K562 (cell line): ENCODE measurements at regions not wholly inside any gene's neighbourhood (a gene's known extent, or its start where the extent isn't known, plus 50 kb on each side); places are given as distances from the start of the nearest gene placed in this dataset.

Experiments
- CTCF ChIP-seq, 3 experiments: IDR thresholded peaks in 2 of 3; conservative IDR thresholded peaks in 1 of 3; 2 replicates each; pipeline ENCODE4 v1.5.1; 2011 to 2012; ENCODE audit warnings: low read length in 3 of 3, mild to moderate bottlenecking in 3 of 3, control low read depth in 2 of 3, improper control_type of control experiment in 1 of 3, inconsistent platforms in 1 of 3, low read depth in 1 of 3, mixed read lengths in 1 of 3, moderate library complexity in 1 of 3; ENCODE audit not compliant: insufficient read depth in 2 of 3
- EP300 ChIP-seq: IDR thresholded peaks from 2 replicates; pipeline ENCODE4 v1.6.1; 2012; ENCODE audit warnings: low read length, improper control_type of control experiment
- EZH2 ChIP-seq: IDR thresholded peaks from 2 replicates; pipeline ENCODE4 v1.6.1; 2012; ENCODE audit warnings: low read depth, mild to moderate bottlenecking, inconsistent platforms, low read length, borderline replicate concordance
- MCM3 ChIP-seq: fragments of 450-650 bp; IDR thresholded peaks from 2 replicates; pipeline ENCODE4 v1.6.1; 2016
- MYC ChIP-seq, 2 experiments: fragments of 250-450 bp in 1 of 2; sonication (Bioruptor Pico) in 1 of 2; IDR thresholded peaks; 2 replicates each; pipeline versions ENCODE4 v1.5.1 to v1.6.1; 2012 to 2021; ENCODE audit warnings: low read depth in 2 of 2, borderline replicate concordance in 1 of 2, improper control_type of control experiment in 1 of 2, low read length in 1 of 2, mild to moderate bottlenecking in 1 of 2, moderate library complexity in 1 of 2
- NFE2 ChIP-seq: IDR thresholded peaks from 2 replicates; pipeline ENCODE4 v1.6.1; 2014; ENCODE audit warnings: antibody characterized with exemption, low read depth
- NONO ChIP-seq, 2 experiments: fragments of 200-400 bp in 1 of 2; fragments of 450-650 bp in 1 of 2; formaldehyde crosslinking in 1 of 2; IDR thresholded peaks; 2 replicates each; pipeline ENCODE4 v1.6.1; 2017; ENCODE audit warnings: low read depth in 2 of 2, mild to moderate bottlenecking in 2 of 2, moderate library complexity in 2 of 2, low read length in 1 of 2
- PKNOX1 ChIP-seq: fragments of 450-650 bp; IDR thresholded peaks from 2 replicates; pipeline ENCODE4 v1.6.1; 2016
- USF2 ChIP-seq: sonication (generic); formaldehyde crosslinking; IDR thresholded peaks from 2 replicates; pipeline ENCODE4 v1.5.0; 2020; ENCODE audit warnings: missing genetic modification reagents
- ZFP36 ChIP-seq: fragments of 150-350 bp; IDR thresholded peaks from 2 replicates; pipeline ENCODE4 v1.6.1; 2018; ENCODE audit warnings: low read length, low read depth; ENCODE audit not compliant: partially characterized antibody

DNA sequence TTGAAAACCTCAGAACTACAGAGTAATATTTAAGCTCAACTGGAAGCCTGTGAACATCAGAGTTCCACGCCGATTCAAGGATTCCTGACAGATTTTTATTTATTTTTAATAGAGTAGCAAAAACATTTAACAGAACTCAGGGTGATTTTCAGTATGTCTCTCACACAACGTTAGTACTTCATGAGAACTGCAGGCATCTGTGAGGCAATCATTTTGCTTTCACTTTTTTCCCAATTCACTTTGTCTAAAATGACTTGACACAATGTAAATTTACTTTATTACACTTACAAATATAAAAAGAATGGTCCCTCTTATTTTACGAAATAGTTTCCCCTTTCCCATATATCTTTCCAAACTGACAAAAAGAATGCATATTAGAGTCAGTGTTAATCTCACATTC lies 869.5 kb upstream of the EPHA5 start:
- TF ChIP-seq CTCF (IDR thresholded peaks at IDR 0.05 in 2 of 3, conservative IDR thresholded peaks at IDR 0.05 in 1 of 3; ENCODE audit: insufficient read depth in 2 of 3, low read depth in 1 of 3, low read length in 3 of 3), result no peak
- TF ChIP-seq MCM3, result no peak
- TF ChIP-seq EP300, result no peak
- TF ChIP-seq NONO (IDR thresholded peaks at IDR 0.05; ENCODE audit: low read depth in 2 of 2, low read length in 1 of 2), result no peak
- TF ChIP-seq USF2 (CRISPR knock-in tag), result no peak
- no peak for TF ChIP-seq EZH2
- no peak for TF ChIP-seq MYC (IDR thresholded peaks at IDR 0.05; ENCODE audit: low read depth, low read length)
- no peak for TF ChIP-seq MYC (CRISPR knock-in tag; IDR thresholded peaks at IDR 0.05; ENCODE audit: borderline replicate concordance, low read depth)
- no peak for TF ChIP-seq NFE2
- TF ChIP-seq ZFP36, result no peak
- TF ChIP-seq PKNOX1, result no peak
